Colonic mucosa (tissue), 4 donors: ENCODE measurements at regions not wholly inside any gene's neighbourhood (a gene's known extent, or its start where the extent isn't known, plus 50 kb on each side); places are given as distances from the start of the nearest gene placed in this dataset.

Source experiments
- DNase-seq: peaks from one replicate; pipeline ENCODE4 v3.0.0-alpha.2; 2020
- H3K27ac ChIP-seq: fragments of 200-600 bp; one replicate; pipeline ENCODE4 v1.8.0; 2021
- H3K27me3 ChIP-seq: fragments of 200-600 bp; one replicate; pipeline ENCODE4 v1.8.0; 2021
- H3K36me3 ChIP-seq: fragments of 200-600 bp; one replicate; pipeline ENCODE4 v1.8.0; 2021
- H3K4me1 ChIP-seq: fragments of 200-600 bp; one replicate; pipeline ENCODE4 v1.8.0; 2021; ENCODE audit warnings: mild to moderate bottlenecking
- H3K4me3 ChIP-seq: fragments of 200-600 bp; one replicate; pipeline ENCODE4 v1.8.0; 2021
- H3K9ac ChIP-seq, 2 donors: one replicate each; pipeline ENCODE4 v1.7.0; 2013; ENCODE audit warnings: control low read depth in 2 of 2, low read depth in 2 of 2, low read length in 2 of 2
- H3K9me3 ChIP-seq: fragments of 200-600 bp; one replicate; pipeline ENCODE4 v1.8.0; 2021
- CTCF ChIP-seq: fragments of 200-600 bp; IDR thresholded peaks from one replicate; pipeline ENCODE4 v1.8.0; 2022; ENCODE audit warnings: antibody characterized with exemption, mild to moderate bottlenecking
- intact Hi-C: fragments of 100-400 bp; cut with DNase I; formaldehyde crosslinking; loops from one replicate; pipeline ENCODE4 v1.14.1; 2022
- donor health status: healthy.
- donor health status: DM: no; HTN: no; CAD: no.
- donor health status: DM: no; HTN: no; CAD: no.

DNA sequence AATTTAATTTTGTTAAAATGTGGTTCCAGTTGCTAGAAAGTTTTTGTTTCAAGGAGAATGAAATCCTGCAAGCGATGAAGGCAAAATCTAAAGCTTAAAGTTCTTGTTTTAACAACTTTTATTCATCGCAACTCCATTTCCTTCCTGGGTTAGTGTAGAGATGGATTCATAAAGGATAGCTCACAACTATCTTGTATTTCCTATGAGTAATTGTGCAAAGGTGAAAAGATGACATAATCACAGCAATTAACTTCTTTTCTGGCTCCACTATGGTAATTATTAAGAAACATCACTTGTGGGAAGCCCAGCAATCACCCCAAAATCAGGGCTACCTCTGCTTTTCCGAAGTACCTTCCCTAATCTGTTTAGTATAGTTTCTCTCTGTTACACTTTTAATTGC is 80.8 kb upstream of the SEMA6A start:
- H3K27me3 ChIP-seq, result no peaks in the 10 kb centered on the region
- H3K27ac ChIP-seq, result no peak overlapping the region
- no peak overlapping the region for H3K9ac ChIP-seq
- no peaks in the 10 kb centered on the region for H3K36me3 ChIP-seq
- no peaks in the 10 kb centered on the region for H3K9me3 ChIP-seq
- no peak for DNase-seq
- TF ChIP-seq CTCF, result no peak
- H3K4me3 ChIP-seq, result no peak overlapping the region
- intact Hi-C loops, result no loop called here
- H3K4me1 ChIP-seq, result no peaks in the 10 kb centered on the region

DNA sequence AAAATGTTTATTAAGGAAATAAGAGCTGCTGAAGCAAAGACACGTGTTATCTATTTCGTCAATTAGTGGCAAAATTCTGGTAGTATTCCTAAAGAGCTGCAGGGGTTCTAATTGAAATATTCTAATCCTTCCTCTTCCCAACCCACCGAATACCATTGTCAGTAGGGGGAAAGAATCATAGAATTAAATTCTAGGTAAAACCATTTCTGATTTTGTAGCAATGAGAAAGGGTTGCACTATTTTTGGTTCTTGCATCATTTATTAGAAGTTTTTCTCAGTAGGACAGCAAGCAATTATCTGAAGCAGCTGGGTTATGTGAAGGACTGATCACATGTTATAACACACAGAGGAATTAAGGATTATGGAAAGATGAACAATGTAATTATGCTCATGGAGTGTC is 80.3 kb upstream of the SEMA6A start:
- intact Hi-C loops, result no loop called here

DNA sequence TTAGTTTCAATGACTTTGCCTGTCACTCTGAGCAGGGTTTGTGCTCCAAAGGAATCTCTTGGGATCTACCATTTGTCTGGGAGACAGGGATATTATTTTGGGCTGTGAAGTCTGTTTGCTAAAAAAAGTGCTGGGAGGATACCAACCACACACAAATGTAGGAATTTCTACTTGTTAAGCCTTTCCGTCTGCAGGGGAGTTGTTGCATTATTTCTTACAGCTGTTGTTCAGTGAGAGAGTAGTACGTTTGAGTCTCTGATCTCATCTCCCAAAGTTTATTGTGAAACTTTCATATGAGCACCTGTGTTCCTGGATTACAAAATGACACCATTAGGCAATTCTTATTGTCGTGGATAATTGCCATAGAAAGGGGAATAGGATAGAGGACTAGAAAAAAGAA is 78.3 kb upstream of the SEMA6A start:
- H3K27ac ChIP-seq, result no peak overlapping the region

More for the DNA sequence above, 80.3 kb upstream of the SEMA6A start:
- DNase-seq, result no peak
- Histone ChIP-seq H3K4me3 (no peak overlapping the region), H3K9ac (no peak overlapping the region), H3K9me3 (no peaks in the 10 kb centered on the region), H3K27me3 (no peaks in the 10 kb centered on the region), H3K4me1 (no peaks in the 10 kb centered on the region), H3K36me3 (no peaks in the 10 kb centered on the region), H3K27ac (no peak overlapping the region)
- TF ChIP-seq CTCF, result no peak

GRCh38 chr5:116652196-116652729 is 77.6 kb upstream of the SEMA6A start:
- no peak for DNase-seq
- no peaks in the 10 kb centered on the region for H3K36me3 ChIP-seq
- no peaks in the 10 kb centered on the region for H3K9me3 ChIP-seq
- intact Hi-C loops, result no loop called here
- no peak for TF ChIP-seq CTCF
- no peak overlapping the region for H3K4me3 ChIP-seq
- no peak overlapping the region for H3K9ac ChIP-seq
- H3K27ac ChIP-seq, result no peak overlapping the region
- no peaks in the 10 kb centered on the region for H3K4me1 ChIP-seq
- H3K27me3 ChIP-seq, result no peaks in the 10 kb centered on the region

More for the DNA sequence above, 78.3 kb upstream of the SEMA6A start:
- no peaks in the 10 kb centered on the region for H3K27me3 ChIP-seq
- H3K4me1 ChIP-seq, result no peaks in the 10 kb centered on the region
- DNase-seq, result no peak
- no peak overlapping the region for H3K9ac ChIP-seq
- no peaks in the 10 kb centered on the region for H3K9me3 ChIP-seq
- intact Hi-C loops, result no loop called here
- H3K36me3 ChIP-seq, result no peaks in the 10 kb centered on the region
- H3K4me3 ChIP-seq, result no peak overlapping the region
- TF ChIP-seq CTCF, result no peak

DNA sequence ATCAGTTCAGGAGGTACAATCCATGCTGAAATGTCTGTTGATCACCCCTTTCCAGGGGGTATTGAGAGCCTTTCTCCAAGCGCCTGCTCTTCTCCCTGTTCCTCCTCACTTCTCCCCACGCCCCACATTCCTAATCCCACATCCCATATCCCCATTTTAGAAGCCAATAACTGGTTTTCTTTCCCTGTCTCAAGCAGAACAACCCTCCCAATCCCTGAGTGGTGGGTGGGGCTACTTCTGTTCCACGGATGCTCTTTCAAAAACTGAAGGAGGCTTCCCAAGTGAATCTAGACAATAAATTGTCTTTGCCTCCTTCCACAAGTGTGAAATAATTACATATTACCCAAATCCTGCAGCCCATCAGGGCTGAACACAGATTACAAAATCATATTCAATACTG is 77.0 kb upstream of the SEMA6A start:
- Histone ChIP-seq H3K36me3 (no peaks in the 10 kb centered on the region), H3K9ac (no peak overlapping the region), H3K9me3 (no peaks in the 10 kb centered on the region), H3K4me3 (no peak overlapping the region), H3K4me1 (no peaks in the 10 kb centered on the region), H3K27ac (no peak overlapping the region), H3K27me3 (no peaks in the 10 kb centered on the region)
- TF ChIP-seq CTCF, result no peak
- intact Hi-C loops, result no loop called here
- no peak for DNase-seq
